GM13977 (cell line): ENCODE measurements at regions not wholly inside any gene's neighbourhood (a gene's known extent, or its start where the extent isn't known, plus 50 kb on each side); places are given as distances from the start of the nearest gene placed in this dataset.

ENCODE experiments used
- DNase-seq: peaks from one replicate; pipeline ENCODE4 v3.0.0; 2012; ENCODE audit warnings: low spot score
- in situ Hi-C: fragments of 300-500 bp; cut with MboI; formaldehyde crosslinking; loops from one replicate; pipeline ENCODE4 v1.12.0; 2022; ENCODE audit warnings: low sequenced_read_pairs, low pct_unique_long_range_greater_than_20kb, mixed read lengths, inconsistent platforms; ENCODE audit not compliant: unreplicated experiment
- TF ChIP-seq, protein P1 (sequence below): IDR thresholded peaks from 2 replicates; pipeline ENCODE4 v1.5.1; 2012; ENCODE audit warnings: mild to moderate bottlenecking, control low read depth; ENCODE audit not compliant: insufficient read depth; ENCODE audit errors: extremely low read depth, missing control alignments

DNA sequence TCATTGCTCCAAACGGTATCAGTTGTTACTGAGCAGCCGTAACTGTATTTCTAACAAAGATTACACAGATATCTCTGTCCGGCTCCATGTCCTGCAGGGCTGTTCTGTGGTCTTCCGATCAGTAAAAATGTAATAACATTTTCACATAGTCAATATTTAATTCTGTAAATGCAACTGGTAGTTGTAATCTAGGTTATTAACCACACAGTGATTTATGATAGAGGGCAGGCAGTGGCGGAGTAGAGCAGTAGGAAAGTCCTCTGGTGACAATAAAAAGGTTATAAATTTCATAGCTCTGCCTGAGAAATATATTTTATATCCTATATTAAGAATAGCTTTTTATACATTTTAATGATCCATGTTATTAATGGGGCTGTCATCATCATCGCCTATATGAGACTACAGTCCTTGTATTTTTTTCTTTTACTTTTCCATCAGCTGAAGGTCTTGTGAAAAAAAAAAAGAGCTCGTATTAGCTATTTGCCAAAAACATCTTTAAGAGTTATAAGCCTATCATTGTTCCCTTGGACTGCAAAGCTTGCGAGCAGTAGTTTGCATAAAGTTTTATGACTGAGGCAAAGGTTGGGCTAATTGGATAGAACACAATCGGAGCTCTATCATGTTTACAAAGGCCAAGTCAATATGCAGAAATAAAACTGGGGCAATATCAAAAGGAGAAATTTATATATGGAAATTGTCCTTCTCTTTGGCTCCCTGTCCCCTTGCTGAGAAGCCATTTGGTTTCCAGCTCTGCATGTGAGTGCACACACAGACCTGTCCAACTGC lies 648.0 kb downstream of the IRX1 start:
- in situ Hi-C loops: no loop called here
- DNase-seq: no peak
- TF ChIP-seq, protein P1, sequence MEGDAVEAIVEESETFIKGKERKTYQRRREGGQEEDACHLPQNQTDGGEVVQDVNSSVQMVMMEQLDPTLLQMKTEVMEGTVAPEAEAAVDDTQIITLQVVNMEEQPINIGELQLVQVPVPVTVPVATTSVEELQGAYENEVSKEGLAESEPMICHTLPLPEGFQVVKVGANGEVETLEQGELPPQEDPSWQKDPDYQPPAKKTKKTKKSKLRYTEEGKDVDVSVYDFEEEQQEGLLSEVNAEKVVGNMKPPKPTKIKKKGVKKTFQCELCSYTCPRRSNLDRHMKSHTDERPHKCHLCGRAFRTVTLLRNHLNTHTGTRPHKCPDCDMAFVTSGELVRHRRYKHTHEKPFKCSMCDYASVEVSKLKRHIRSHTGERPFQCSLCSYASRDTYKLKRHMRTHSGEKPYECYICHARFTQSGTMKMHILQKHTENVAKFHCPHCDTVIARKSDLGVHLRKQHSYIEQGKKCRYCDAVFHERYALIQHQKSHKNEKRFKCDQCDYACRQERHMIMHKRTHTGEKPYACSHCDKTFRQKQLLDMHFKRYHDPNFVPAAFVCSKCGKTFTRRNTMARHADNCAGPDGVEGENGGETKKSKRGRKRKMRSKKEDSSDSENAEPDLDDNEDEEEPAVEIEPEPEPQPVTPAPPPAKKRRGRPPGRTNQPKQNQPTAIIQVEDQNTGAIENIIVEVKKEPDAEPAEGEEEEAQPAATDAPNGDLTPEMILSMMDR: no peak

- in situ Hi-C loops: no loop called here
- TF ChIP-seq, protein P1: no peak
- DNase-seq: no peak
Observed at GRCh38 chr5:4244306-4244705, 648.7 kb downstream of the IRX1 start.

DNA sequence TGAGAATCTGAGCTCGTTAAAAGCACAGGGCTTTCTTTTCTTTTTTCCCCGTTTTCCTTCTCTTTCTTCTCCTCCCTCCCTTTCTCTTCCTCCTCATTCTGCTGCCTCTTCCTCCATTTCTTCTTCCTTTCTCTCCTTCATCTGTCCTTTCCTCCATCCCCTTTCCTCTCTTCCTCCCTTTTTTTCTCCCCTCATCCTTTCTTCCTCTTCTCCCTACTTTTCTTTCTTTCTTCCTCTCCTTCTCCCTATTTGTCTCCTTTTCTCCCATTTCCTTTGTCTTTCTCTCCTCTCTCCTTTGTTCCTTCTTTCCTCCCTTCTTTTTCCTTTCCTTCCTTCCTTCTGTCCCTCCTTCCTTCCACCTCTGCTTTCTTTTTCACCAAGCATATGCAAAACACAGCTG lies 649.4 kb downstream of the IRX1 start:
- in situ Hi-C loops: no loop called here
- DNase-seq: no peak
- TF ChIP-seq, protein P1: no peak

- in situ Hi-C loops: no loop called here
- TF ChIP-seq, protein P1: no peak
Observed at GRCh38 chr5:4245511-4245910, 649.9 kb downstream of the IRX1 start.

DNA sequence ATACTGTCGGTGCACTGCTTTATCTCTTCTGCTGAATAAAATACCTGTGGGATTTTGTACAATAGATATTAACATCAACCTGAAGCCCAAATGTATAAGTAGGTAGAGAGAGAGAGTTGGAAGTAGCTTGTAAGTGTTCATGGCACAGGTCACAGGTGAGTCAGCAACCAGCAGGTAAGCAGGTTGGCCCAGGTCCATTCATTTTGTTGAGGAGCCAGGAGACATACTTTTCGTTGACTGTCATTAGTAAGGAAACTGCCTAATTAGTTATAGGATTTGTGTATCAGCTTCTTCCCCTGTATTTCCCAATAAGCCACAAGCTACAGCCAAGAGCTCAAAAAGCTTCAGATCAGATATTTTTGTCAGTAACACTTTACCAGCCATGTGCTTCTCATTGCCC lies 650.8 kb downstream of the IRX1 start:
- in situ Hi-C loops: no loop called here
- TF ChIP-seq, protein P1: no peak
- no peak for DNase-seq

More at GRCh38 chr5:4245511-4245910, 649.9 kb downstream of the IRX1 start:
- DNase-seq: no peak

DNA sequence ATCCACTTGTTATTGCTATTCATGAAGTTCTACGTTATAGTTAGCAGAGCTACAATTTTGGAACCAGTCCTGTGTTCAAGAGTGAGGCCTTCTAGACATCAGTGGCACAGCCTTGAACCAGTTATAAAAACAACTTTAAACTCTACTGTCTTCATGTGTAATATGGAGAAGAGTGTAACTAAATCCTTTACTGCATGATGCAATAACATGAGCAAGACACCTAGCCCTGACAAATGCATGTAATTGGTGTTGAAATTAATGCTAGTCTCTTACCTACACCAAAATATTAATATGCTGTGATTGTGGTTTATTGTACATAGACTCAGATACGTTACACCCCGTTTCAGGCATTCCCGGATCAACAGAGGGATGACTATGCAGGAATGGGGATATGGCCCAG lies 654.6 kb downstream of the IRX1 start:
- no peak for DNase-seq
- in situ Hi-C loops: no loop called here
- TF ChIP-seq, protein P1: no peak

DNA sequence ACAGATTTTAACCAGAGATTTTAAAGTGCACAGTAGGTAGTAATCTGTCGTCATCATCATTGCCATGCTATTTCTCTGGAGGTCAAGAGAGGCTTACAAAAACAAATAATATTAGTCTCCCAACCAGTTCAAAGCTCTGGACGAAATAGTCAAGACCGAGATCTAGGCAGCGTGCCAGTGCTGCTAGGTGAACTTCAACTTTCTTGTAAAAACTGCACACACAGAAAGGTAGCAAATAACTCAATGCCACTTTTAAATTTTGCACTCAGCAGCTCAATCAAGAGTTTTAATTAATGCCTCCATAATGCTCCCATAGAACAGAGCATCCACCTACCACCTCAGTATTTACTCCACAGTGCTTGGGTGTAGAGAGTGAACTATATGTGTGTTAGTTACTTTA lies 656.8 kb downstream of the IRX1 start:
- TF ChIP-seq, protein P1: no peak
- in situ Hi-C loops: no loop called here
- DNase-seq: no peak
